Activated naive CD8-positive, alpha-beta T cell treated with anti-CD3 and anti-CD28 coated beads, Interleukin-2, amount 50 U/mL, for 24 hours (primary cell): ENCODE measurements at regions not wholly inside any gene's neighbourhood (a gene's known extent, or its start where the extent isn't known, plus 50 kb on each side); places are given as distances from the start of the nearest gene placed in this dataset.
"Not testable (repeated sequence)": the region's sequence is repeated elsewhere in the genome, so short reads cannot be mapped to it uniquely, and the experiment has no call there.

Experiments
- ATAC-seq: fragments of 150-1000 bp; cut with Tn5 transposase; one replicate; pipeline ENCODE4 v1.10.0; 2021
- DNase-seq: peaks from one replicate; pipeline ENCODE4 v3.0.0; 2021
- H3K27ac Mint-ChIP-seq: one replicate; pipeline ENCODE4 v1.8.0; 2021; ENCODE audit warnings: mild to moderate bottlenecking, mixed read lengths
- H3K27me3 Mint-ChIP-seq: one replicate; pipeline ENCODE4 v1.8.0; 2021; ENCODE audit warnings: mixed read lengths
- H3K36me3 Mint-ChIP-seq: one replicate; pipeline ENCODE4 v1.8.0; 2021; ENCODE audit warnings: low read depth, mixed read lengths
- H3K4me1 Mint-ChIP-seq: one replicate; pipeline ENCODE4 v1.8.0; 2021; ENCODE audit warnings: mixed read lengths
- H3K4me3 Mint-ChIP-seq: one replicate; pipeline ENCODE4 v1.8.0; 2021; ENCODE audit warnings: mild to moderate bottlenecking, moderate library complexity, mixed read lengths
- H3K9me3 Mint-ChIP-seq: one replicate; pipeline ENCODE4 v1.8.0; 2021; ENCODE audit warnings: mixed read lengths

DNA sequence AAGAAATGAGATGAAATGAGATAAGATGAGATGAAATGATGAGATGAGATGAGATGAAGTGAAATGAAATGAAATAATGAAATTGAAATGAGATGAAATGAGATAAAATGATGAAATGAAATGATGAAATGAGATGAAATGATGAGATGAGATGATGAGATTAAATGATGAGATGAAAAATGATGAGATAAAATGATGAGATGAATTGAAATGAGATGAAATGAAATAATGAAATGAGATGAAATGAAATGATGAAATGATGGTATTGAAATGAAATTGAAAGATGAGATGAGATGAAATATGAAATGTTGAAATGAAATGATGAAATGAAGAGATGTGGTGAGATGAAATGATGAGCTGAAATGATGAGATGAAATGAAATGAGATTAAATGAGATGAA is 231.0 kb downstream of the GOLGA6L6 start:
- Mint-ChIP-seq H3K4me1 (no peaks in the 10 kb centered on the region), H3K27me3 (no peaks in the 10 kb centered on the region), H3K4me3 (no peak overlapping the region), H3K36me3 (no peaks in the 10 kb centered on the region), H3K27ac (no peak overlapping the region), H3K9me3 (no peaks in the 10 kb centered on the region)
- DNase-seq (no peak), ATAC-seq (no peak)

DNA sequence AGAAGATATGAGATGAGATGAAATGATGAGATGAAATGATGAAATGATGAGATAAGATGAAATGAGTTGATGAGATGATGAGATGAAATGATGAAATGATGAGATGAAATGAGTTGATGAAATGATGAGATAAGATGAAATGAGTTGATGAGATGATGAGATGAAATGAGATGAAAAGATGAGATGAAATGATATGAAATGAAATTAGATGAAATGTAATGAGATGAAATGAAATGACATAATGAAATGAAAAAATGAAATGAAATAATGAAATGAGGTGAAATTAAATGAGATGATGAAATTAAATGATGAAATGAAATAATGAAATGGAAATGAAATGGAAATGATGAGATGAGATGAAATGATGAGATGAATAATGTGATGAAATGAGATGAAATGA is 231.6 kb downstream of the GOLGA6L6 start:
- not testable (repeated sequence) for DNase-seq, ATAC-seq, H3K9me3 Mint-ChIP-seq, H3K4me1 Mint-ChIP-seq, H3K36me3 Mint-ChIP-seq, H3K4me3 Mint-ChIP-seq, H3K27me3 Mint-ChIP-seq, H3K27ac Mint-ChIP-seq

DNA sequence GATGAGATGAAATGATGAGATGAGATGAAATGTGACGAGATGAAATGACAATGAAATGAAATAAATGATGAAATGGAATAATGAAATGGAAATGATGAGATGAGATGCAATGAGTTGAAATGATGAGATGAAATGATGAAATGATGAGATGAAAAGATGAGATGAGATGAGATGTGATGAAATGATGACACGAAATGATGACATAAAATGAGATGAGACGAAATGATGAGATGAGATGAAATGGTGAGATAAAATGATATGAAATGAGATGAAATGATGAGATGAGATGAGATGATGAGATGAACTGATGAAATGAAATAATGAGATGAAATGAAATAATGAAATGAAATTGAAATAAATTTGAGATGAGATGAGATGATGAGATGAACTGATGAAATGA is 232.2 kb downstream of the GOLGA6L6 start:
- H3K36me3 Mint-ChIP-seq, H3K9me3 Mint-ChIP-seq, H3K4me1 Mint-ChIP-seq, ATAC-seq, H3K27me3 Mint-ChIP-seq, DNase-seq, H3K4me3 Mint-ChIP-seq, H3K27ac Mint-ChIP-seq: not testable (repeated sequence)

DNA sequence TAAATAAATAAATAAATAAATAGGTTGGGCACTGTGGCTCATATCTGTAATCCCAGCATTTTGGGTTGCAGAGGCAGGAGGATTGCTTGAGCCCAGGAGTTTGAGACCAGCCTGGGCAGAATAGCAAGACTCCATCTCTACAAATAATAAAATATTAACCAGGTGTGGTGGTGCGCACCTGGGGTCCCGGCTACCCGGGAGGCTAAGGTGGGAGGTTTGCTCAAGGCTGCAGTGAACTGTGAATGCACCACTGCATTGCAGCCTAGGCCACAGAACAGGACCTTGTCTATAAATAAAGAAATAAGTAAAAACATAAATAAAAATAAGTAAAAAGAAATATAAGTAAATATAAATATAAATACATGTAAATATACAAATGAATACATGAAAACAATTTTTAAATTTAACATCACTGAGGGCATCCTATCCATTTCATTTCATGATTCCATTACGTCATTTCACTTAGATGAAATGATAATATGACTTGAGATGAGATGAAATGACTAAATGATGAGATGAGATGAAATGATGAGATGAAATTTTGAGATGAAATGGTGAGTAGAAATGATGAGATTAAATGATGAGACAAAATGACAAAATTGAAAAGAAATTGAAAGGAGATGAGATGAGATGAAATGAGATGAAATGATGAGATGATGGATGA is 233.4 kb downstream of the GOLGA6L6 start:
- DNase-seq, ATAC-seq, H3K27ac Mint-ChIP-seq, H3K4me3 Mint-ChIP-seq, H3K27me3 Mint-ChIP-seq, H3K4me1 Mint-ChIP-seq, H3K36me3 Mint-ChIP-seq, H3K9me3 Mint-ChIP-seq: not testable (repeated sequence)

DNA sequence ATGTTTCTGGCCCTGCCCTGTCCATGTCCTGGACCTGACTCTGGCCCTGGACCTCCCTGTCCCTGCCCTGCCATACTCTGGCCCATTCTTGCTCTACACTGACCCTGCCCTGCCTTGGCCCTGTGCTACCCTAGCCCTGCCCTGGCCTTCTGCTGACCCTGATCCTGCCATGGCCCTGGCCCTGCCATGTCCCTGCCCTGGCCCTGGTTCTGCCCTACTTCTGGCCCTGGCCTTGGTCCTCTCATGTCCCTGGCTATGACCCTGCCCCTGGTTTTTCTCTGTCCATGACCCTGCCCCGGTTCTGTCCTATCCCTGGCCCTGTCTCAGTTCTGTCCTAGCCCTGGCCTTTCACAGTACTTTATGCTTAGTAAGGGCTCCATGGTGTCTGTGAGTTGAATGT is 234.5 kb downstream of the GOLGA6L6 start:
- H3K4me3 Mint-ChIP-seq, H3K27ac Mint-ChIP-seq, H3K9me3 Mint-ChIP-seq, DNase-seq, H3K36me3 Mint-ChIP-seq, ATAC-seq, H3K27me3 Mint-ChIP-seq, H3K4me1 Mint-ChIP-seq: not testable (repeated sequence)

DNA sequence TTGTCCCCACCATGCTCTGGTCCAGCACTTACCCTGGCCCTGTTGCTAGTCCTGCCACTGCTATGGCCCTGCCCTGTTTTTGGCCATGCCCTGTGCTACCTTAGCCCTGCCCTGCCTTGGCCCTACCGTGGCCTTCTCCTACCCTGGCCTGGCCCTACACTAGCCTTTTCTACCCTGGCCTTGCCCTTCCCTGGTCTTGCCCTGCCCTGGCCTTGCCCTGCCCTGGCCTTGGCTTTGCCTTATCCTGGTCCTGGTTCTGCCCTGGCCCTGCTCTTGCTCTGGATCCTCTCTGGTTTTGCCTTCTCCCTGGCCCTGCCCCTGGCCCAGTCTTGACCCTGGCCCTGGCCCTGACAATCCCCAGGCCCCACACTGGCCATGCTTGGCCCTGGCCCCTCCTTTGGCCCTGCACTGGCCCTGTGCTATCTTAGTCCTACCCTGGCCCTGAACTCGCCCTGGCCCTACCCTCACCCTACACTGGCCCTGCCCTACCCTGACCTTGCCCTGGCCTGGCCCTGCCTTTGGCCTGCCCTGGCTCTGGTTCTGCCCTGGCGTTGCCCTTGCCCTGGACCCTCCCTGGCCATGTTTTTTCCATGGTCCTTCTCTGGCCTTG is 235.0 kb downstream of the GOLGA6L6 start:
- not testable (repeated sequence) for H3K9me3 Mint-ChIP-seq, H3K4me1 Mint-ChIP-seq, H3K36me3 Mint-ChIP-seq, DNase-seq, H3K27ac Mint-ChIP-seq, H3K27me3 Mint-ChIP-seq, H3K4me3 Mint-ChIP-seq, ATAC-seq

DNA sequence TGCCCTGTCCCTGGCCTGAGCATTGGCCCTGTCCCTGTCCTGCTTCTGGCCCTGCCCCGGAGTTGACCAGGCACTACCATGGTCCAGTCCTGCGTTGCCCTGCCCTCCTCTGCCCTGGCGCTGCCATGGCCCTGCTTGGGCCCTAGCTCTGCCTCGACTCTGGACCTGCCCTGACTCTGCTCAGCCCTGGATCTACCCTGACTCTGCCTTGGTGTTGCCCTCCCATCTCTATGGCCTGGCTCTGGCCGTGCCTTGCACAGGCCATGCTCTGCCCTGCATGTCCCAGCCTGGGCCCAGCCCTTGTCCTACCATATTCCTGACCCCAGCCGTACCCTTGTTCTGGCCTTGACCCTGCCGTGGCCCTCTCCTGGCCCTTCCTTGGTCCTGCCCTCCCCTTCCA is 235.7 kb downstream of the GOLGA6L6 start:
- H3K36me3 Mint-ChIP-seq, H3K4me1 Mint-ChIP-seq, H3K4me3 Mint-ChIP-seq, H3K27ac Mint-ChIP-seq, H3K9me3 Mint-ChIP-seq, H3K27me3 Mint-ChIP-seq, DNase-seq, ATAC-seq: not testable (repeated sequence)

DNA sequence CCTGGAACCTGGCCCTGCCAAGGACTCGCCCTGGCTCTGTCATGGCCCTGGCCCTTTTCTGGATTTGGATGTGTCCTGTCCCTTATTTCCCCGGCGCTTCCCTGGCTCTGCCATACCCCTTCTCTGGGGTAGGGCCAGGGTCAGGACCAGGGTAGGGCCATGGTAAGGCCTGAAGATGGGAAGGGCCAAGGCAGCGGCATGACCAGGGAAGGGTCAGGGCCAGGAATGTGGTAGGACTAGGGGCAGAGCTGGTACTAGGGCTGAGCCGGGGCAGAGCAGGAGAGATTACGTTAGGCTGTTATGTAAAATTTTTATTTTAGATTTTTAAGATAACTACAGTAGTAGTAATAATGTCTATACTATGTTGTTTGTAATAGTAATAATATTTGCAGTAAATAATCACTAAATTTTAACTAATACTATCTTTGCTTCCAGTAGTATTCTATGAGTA is 236.6 kb downstream of the GOLGA6L6 start:
- not testable (repeated sequence) for H3K9me3 Mint-ChIP-seq, H3K4me1 Mint-ChIP-seq, ATAC-seq, H3K4me3 Mint-ChIP-seq, H3K36me3 Mint-ChIP-seq, H3K27me3 Mint-ChIP-seq, H3K27ac Mint-ChIP-seq, DNase-seq

DNA sequence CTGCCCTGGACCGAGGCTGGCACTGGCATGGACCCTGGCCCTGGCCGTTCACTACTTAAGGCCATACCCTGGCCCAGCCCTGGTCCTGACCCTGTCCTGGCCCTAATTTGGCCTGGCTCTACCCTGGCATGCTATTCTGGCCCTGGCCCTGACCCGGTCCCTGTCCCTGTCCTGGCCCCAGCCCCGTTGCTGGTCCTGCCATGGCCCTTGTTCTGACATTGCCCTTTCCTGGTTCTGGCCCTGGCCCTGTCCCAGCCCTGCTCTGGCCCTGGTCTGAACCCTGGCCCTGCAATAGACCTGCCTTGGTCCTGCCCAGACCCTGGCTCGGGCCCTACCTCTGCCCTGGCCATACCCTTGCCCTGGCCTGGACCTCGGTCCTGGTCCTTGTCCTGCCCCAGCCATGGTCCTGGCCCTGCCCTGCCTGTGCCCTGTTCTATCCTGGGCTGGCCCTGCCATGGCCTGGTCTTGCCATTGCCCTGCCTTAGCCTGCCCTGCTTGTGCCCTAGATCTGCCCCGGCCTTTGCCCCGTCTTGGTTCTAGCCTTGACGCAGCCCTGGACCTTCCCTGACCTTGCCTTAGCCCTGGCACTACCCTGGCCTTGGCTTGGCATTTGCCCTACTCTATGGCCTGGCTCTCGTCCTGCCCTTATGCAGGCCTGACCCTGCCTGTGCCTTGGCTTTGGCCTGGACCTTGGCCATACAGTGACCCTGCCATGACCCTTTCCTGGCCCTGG is 237.2 kb downstream of the GOLGA6L6 start:
- H3K9me3 Mint-ChIP-seq, H3K4me3 Mint-ChIP-seq, H3K36me3 Mint-ChIP-seq, H3K4me1 Mint-ChIP-seq, H3K27me3 Mint-ChIP-seq, ATAC-seq, DNase-seq, H3K27ac Mint-ChIP-seq: not testable (repeated sequence)

DNA sequence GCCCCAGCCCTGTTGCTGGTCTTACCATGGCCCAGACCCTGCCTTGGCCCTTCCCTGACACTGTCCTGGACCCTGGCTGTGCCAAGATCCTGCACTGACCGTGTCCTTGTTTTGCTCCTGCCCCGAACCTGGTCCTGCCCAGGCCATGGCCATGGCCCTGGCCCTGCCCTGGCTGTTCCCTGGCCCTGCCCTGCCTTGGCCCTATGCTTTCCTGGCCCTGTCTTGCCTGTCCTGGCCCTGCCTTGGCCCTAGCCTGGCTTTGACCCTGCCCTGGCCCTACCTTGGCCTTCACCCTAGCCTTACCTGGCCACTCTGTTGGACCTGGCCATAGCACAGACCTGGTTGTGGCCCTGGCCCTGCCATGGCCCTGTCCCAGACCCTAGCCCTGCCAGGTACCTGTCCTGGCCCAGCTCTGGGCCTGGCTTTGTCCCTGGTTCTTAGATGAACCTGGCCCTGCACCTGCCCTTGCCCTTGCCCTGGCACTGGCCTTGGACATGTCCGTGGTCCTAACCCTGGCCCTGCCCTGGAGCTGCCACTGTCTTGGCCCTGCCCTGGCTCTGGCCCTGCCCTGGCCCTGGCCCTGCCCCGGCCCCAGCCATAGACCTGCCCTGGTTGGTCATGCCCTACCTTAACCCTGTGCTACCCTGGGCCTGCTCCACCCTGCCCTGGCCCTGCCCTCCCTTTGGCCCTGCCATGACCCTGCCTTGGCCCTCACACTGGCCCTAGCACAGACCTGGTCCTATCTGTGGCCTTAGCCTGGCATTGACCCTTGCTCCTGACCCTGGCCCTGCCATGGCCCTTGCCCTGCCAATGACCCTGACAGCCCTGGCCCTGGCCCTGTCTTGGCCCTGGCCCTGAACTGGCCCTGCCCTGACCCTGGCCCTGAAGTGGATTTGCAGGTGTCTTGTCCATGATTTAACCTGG is 238.1 kb downstream of the GOLGA6L6 start:
- not testable (repeated sequence) for H3K36me3 Mint-ChIP-seq, ATAC-seq, H3K9me3 Mint-ChIP-seq, H3K27ac Mint-ChIP-seq, H3K27me3 Mint-ChIP-seq, DNase-seq, H3K4me1 Mint-ChIP-seq, H3K4me3 Mint-ChIP-seq

DNA sequence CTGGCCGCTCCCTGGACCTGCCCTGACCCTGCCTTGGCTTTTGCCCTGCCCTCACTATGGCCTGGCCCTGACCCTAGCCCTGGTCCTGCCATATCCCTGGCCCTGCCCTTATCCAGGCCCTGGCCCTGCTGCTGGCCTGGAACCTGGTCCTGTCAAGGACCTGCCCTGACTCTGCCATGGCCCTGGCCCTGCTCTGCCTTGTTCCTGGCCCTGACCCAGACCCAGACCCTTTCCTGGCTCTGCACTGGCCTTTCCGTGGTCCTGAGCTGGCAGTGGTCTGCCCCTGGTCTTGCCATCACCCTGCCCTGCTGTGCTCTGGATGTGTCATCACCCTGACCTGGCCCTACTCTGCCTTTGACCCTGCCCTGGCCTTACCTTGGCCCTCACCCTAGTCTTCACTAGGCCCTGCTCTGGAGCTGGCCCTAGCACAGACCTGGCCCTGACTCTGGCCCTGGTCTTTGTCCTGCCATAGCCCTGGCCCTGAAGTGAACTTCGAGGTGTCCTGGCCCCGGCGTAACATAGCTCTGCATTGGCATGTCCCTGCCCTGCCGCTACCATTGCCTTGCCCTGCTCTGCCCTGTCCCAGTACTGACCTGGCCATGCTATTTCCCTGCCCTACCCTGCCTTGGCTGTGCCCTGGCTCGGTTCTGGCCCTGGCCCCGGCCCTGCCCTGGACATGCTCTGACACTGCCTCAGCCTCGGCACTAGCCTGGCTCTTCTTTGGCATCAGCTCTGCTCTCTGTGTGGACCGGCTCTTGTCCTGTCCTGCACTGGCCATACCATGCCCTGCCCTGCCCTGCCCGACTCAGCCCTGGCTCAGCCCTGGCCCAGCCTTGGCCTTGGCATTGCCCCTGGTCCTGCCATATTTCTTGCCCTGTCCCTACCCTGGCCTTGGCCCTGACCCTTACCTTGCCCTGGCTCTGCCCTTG is 239.2 kb downstream of the GOLGA6L6 start:
- not testable (repeated sequence) for H3K27me3 Mint-ChIP-seq, H3K4me1 Mint-ChIP-seq, H3K36me3 Mint-ChIP-seq, H3K27ac Mint-ChIP-seq, H3K4me3 Mint-ChIP-seq, ATAC-seq, H3K9me3 Mint-ChIP-seq, DNase-seq

DNA sequence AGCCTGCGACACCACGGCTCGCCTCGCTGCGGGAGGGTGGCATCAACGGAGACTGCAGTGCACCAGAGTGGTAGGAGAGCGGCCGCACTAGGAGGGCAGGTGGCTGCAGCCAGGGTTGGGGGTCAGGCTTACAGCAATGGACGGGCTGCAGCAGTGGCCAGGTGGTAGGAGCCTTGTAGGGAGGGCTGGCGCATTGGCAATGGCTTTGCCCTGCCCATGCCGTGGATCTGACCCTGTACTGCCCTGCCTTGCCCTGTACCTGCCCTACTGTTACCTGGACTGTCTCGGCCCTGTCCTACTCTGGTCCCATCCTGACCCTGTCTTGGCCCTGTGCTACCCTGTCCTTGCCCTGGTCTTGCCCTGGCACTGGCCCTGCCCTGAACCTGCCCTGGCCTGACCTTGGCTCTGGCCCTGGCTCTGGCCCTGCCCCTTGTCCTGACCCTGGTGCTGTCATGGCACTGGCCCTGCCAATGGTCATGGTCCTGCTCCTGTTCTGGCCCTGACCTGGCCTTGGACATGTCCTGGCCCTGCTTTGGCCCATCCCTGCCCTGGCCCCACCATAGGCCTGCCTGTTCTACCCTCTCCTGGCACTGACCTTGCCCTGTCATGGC is 240.0 kb downstream of the GOLGA6L6 start:
- not testable (repeated sequence) for DNase-seq, H3K4me3 Mint-ChIP-seq, ATAC-seq, H3K27me3 Mint-ChIP-seq, H3K36me3 Mint-ChIP-seq, H3K9me3 Mint-ChIP-seq, H3K4me1 Mint-ChIP-seq, H3K27ac Mint-ChIP-seq

DNA sequence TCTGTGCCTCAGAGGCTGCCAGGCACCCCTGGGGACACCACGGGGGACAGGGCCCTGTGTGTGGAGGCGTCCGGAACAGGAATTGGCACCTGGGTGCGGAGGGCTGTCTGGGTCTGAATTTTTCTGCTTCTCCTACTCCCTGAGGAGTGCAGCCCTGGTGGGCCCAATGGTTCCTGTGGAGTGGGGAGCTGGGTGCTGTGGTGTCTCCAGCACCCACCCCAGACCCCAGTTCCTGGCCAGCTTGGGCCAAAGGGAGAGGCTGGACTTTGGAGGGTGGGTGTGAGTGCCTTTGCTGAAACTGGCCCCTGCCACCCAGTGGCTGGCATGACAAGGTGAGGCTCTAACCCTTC is 240.6 kb downstream of the GOLGA6L6 start:
- H3K36me3 Mint-ChIP-seq, DNase-seq, H3K27me3 Mint-ChIP-seq, H3K4me3 Mint-ChIP-seq, ATAC-seq, H3K4me1 Mint-ChIP-seq, H3K27ac Mint-ChIP-seq, H3K9me3 Mint-ChIP-seq: not testable (repeated sequence)
